GM18508 (cell line): ENCODE measurements at regions not wholly inside any gene's neighbourhood (a gene's known extent, or its start where the extent isn't known, plus 50 kb on each side); places are given as distances from the start of the nearest gene placed in this dataset.
"Not testable (repeated sequence)": the region's sequence is repeated elsewhere in the genome, so short reads cannot be mapped to it uniquely, and the experiment has no call there.

Experiments used
- ATAC-seq: cut with Tn5 transposase; IDR thresholded peaks from one replicate; pipeline ENCODE4 v1.9.1; 2021; ENCODE audit warnings: moderate number of reproducible peaks; ENCODE audit not compliant: insufficient read depth, unreplicated experiment

GRCh38 chr5:104452550-104452949 is 890.0 kb upstream of the NUDT12 start:
- no peak for ATAC-seq

GRCh38 chr5:104451911-104452310 is 889.3 kb upstream of the NUDT12 start:
- not testable (repeated sequence) for ATAC-seq

GRCh38 chr5:104444656-104445055 is 882.1 kb upstream of the NUDT12 start:
- no peak for ATAC-seq

- no peak for ATAC-seq
Observed at GRCh38 chr5:104443706-104444105, 881.1 kb upstream of the NUDT12 start.

- ATAC-seq: no peak
Observed at GRCh38 chr5:104431981-104432380, 869.4 kb upstream of the NUDT12 start.

- no peak for ATAC-seq
Observed at GRCh38 chr5:104431002-104431620, 868.5 kb upstream of the NUDT12 start.

GRCh38 chr5:104429911-104430310 is 867.3 kb upstream of the NUDT12 start:
- no peak for ATAC-seq

- no peak for ATAC-seq
Observed at GRCh38 chr5:104421431-104421830, 858.8 kb upstream of the NUDT12 start.

GRCh38 chr5:104418056-104418455 is 855.5 kb upstream of the NUDT12 start:
- ATAC-seq: no peak

GRCh38 chr5:104412649-104413240 is 850.2 kb upstream of the NUDT12 start:
- peak; percentile 60 for ATAC-seq

- ATAC-seq: no peak
Observed at GRCh38 chr5:104400941-104401340, 838.4 kb upstream of the NUDT12 start.

- no peak for ATAC-seq
Observed at GRCh38 chr5:104385906-104386305, 823.3 kb upstream of the NUDT12 start.

GRCh38 chr5:104375345-104375744 is 812.8 kb upstream of the NUDT12 start:
- no peak for ATAC-seq

GRCh38 chr5:104372796-104373195 is 810.2 kb upstream of the NUDT12 start:
- ATAC-seq: no peak

GRCh38 chr5:104372376-104372775 is 809.8 kb upstream of the NUDT12 start:
- no peak for ATAC-seq

- no peak for ATAC-seq
Observed at GRCh38 chr5:104370523-104370922, 807.9 kb upstream of the NUDT12 start.

- ATAC-seq: no peak
Observed at GRCh38 chr5:104367978-104368377, 805.4 kb upstream of the NUDT12 start.

GRCh38 chr5:104363567-104363966 is 801.0 kb upstream of the NUDT12 start:
- ATAC-seq: no peak

GRCh38 chr5:104361932-104362331 is 799.3 kb upstream of the NUDT12 start:
- ATAC-seq: no peak

GRCh38 chr5:104355350-104355749 is 792.8 kb upstream of the NUDT12 start:
- no peak for ATAC-seq

- no peak for ATAC-seq
Observed at GRCh38 chr5:104353371-104353770, 790.8 kb upstream of the NUDT12 start.

GRCh38 chr5:104352954-104353353 is 790.4 kb upstream of the NUDT12 start:
- ATAC-seq: no peak
